Panc1 (cell line): ENCODE measurements at regions not wholly inside any gene's neighbourhood (a gene's known extent, or its start where the extent isn't known, plus 50 kb on each side); places are given as distances from the start of the nearest gene placed in this dataset.

Experiments used
- POLR2AphosphoS5 ChIP-seq: IDR thresholded peaks from 2 replicates; pipeline ENCODE4 v1.6.1; 2012; ENCODE audit warnings: mild to moderate bottlenecking, low read depth, low read length, moderate library complexity
- TF ChIP-seq, protein P1 (sequence below): fragments of 450-650 bp; IDR thresholded peaks from 2 replicates; pipeline ENCODE4 v1.5.1; 2017; ENCODE audit warnings: mild to moderate bottlenecking

DNA sequence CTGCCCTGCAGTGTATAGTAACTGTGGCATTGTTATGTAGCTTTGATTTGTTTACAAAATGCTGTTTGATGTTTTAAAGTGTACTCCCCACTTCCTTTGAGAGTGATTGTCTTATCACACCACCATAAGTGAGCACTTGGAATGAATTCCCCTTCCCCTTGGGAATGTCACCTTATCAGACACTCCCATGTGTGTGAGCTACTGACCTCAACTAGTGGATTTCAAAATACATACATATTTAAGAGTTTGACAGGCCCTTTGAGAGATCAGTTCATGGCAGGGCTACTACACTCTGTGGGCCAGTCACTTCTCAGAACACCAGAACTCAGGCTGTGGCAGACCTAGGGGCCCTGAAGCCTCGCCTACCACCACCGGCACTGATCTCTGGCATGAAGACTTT is 547.6 kb downstream of the NR2F2 start:
- TF ChIP-seq, protein P1, sequence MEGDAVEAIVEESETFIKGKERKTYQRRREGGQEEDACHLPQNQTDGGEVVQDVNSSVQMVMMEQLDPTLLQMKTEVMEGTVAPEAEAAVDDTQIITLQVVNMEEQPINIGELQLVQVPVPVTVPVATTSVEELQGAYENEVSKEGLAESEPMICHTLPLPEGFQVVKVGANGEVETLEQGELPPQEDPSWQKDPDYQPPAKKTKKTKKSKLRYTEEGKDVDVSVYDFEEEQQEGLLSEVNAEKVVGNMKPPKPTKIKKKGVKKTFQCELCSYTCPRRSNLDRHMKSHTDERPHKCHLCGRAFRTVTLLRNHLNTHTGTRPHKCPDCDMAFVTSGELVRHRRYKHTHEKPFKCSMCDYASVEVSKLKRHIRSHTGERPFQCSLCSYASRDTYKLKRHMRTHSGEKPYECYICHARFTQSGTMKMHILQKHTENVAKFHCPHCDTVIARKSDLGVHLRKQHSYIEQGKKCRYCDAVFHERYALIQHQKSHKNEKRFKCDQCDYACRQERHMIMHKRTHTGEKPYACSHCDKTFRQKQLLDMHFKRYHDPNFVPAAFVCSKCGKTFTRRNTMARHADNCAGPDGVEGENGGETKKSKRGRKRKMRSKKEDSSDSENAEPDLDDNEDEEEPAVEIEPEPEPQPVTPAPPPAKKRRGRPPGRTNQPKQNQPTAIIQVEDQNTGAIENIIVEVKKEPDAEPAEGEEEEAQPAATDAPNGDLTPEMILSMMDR = no peak
- TF ChIP-seq POLR2AphosphoS5 = no peak
